Limb (tissue), 2 donors: ENCODE measurements at regions not wholly inside any gene's neighbourhood (a gene's known extent, or its start where the extent isn't known, plus 50 kb on each side); places are given as distances from the start of the nearest gene placed in this dataset.

Experiments used
- DNase-seq, 2 donors: peaks; one replicate each; pipeline ENCODE4 v3.0.0-alpha.2; 2016; ENCODE audit errors: extremely low spot score in 2 of 2

DNA sequence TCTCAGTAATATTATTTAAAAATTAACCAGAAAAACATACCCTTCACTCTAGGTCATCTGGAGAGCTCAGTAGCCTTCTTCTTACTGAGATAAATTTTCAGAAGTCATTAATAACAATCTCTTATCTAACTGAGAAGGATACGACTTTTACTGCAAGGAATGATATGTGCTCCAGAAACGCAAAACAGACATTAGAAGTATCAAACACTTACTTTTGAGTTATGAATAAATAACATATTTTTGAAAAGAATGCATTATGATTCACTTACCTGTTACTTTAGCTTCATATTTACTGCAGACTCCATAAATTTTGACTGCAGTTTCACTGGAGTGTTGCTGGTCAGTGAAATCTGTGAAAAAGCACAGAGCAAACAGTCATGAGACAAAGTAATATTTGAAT lies 668.7 kb upstream of the NRSN1 start:
- no peak for DNase-seq

GRCh38 chr6:23465912-23466311 lies 660.1 kb upstream of the NRSN1 start:
- no peak for DNase-seq

- no peak for DNase-seq
Measured at GRCh38 chr6:23477586-23477985, 648.4 kb upstream of the NRSN1 start.

GRCh38 chr6:23478312-23478711 lies 647.7 kb upstream of the NRSN1 start:
- DNase-seq = no peak

DNA sequence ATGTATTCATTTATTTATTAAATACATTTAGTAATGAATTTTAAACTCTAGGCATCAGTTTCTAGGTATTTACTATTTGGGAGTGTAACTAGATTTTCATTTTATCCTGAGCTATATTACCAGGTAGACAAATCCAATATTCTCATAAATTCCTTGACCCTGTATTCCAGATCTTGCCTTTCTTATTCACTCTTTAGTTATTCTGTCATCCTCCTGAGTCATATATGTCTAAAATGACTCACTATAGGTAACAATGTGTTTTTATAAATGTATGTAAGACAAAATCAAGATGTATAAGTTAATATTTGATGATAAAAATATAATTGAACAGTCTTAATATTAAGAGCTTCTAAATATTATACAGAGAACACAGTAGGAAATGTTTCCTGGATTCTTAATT lies 642.1 kb upstream of the NRSN1 start:
- no peak for DNase-seq

- no peak for DNase-seq
Measured at GRCh38 chr6:23494367-23494766, 631.6 kb upstream of the NRSN1 start.

DNA sequence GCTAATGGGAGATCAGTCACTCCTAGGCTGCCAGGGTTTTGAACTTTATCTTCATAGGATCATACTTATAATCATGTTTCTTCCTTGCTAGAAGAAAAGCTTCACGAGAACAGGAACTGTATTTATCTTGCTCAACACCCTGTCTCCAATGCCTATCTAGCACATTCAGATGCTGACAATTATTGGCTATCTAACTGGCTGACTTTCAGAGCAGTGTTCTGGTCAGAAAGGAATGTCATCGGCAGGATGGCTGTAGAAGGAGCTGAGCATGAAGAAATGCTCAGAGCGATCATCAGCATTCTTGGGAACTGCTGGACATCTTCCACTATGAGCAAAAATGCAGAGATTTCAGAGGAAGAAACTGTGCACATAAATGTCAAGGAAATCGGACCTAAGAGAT lies 628.0 kb upstream of the NRSN1 start:
- no peak for DNase-seq

- no peak for DNase-seq
Measured at GRCh38 chr6:23499549-23499948, 626.5 kb upstream of the NRSN1 start.

DNA sequence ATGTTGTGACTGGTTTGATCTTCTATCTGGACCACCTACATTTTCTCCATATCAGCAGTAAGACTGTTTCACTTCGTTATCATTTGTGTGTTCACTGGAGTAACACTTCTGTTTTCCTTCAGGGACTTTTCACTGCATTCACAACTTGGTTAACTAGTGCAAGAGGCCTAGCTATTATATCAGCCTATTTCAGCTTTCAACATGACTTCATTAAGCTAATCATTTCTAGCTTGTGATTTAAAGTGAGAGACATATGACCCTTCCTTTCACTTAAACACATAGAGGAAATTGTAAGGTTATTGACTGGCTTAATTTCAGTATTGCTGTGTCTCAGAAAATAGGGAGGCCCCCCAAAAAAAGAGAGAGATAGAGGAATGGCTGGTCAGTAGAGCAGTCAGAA lies 622.8 kb upstream of the NRSN1 start:
- no peak for DNase-seq

- DNase-seq = no peak
Measured at GRCh38 chr6:23505026-23505425, 621.0 kb upstream of the NRSN1 start.

- DNase-seq = no peak
Measured at GRCh38 chr6:23510778-23511510, 615.1 kb upstream of the NRSN1 start.

DNA sequence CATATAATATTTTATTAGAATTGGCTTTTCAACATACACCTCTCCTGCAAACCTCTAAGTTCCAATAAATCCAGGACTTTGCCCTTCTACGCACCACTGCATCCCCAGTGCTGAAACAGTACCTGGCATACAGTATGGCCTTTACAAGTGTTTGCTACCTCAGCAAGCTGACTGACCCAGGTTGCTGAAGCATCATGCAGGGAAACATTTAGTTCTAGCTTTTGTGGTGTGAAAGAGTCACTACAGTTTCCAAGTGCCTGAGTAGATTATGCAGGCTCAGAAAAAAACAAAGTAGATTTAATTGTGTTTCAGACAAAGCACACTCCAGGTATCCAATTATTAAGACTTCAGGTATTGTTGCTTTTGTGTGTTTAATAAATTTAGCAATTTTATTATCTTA lies 614.2 kb upstream of the NRSN1 start:
- no peak for DNase-seq

DNA sequence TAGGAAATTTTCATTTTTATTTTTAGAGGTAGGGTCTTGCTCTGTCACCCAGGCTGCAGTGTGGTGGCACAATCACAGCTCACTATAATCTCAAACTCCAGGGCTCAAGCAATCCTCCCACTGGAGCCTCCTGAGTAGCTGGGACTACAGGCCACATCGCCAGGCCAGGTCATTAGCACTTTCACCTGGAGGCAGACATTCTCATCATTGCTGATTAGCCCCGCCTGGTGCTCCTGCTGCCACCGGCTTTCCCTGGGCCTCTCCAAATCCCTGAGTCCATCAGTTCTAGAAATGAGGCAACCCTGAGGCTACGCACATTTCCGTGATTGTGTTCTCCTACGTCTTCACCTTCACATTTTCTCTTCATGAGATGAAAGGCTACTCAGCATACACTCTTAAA lies 607.7 kb upstream of the NRSN1 start:
- no peak for DNase-seq

DNA sequence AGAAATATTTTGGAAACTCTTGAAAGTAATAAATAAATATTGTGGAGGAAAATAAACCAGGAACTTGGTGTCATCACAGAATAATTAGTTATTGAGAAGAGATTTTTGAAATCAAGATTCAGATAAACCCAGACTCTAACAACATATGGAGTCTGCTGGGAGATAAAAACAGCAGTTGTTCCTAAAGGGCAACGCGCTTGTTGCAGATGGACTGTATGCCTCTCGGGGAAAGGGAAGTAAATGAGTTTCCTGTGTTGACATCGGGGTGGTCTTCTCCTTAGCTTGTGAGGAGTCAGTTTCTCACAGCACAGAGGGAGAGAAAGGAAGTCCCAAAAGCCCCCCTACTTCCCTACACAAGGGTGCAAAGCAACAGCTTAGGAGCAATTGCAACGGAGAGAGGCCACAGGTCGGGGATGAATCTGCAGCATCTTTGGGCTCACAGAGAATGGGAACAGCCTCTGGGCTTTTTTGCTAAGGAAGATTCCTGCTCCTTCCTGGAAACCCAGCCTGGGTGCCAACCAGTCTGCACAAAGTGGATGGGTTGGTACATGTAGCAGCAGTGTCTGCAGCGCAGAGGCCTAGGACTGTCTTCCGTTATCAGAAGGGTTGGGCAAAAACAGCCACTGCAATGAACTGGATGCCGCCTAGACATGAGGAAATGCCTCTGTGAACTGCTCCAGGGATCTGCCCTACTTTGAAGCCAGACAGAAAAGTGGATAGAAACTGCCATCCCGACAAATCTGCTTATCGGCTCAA lies 603.0 kb upstream of the NRSN1 start:
- no peak for DNase-seq

DNA sequence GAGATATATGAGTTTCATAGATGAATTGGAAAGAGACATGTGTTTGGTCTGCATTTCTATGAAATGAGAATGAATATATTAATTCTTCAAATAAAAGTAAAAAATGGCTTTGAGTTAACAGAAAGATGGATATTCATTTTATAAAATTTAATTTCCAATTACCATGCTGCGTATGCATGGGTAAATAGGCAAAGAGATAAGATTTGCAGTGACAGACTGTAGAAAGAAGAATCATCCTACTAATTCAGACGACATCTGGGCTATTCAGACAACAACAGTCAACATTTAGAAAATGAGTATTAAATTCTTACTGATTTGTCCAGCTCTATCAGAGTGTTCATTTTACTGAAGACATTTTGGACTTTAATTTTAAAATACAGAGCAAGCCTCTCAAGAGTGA lies 602.2 kb upstream of the NRSN1 start:
- DNase-seq = no peak

DNA sequence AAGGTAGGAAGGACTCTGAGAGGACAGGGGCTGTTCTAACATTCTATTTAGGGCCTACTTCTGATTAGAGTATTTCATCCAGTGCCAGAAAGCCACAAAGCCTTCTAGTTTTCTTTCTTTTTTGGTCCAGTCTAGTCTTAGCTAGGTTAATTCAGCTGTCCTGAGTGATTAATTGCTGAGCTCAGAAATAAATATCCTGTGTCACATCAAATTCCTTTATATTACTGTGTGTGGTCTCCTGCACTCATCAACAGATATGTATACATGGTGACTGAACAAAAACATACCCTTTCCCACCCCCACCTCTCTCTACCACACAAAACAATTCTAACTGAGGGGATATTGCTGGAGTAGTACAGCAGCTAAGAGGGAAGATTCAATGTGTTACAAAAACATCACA lies 601.5 kb upstream of the NRSN1 start:
- no peak for DNase-seq

- no peak for DNase-seq
Measured at GRCh38 chr6:23526526-23526925, 599.5 kb upstream of the NRSN1 start.

DNA sequence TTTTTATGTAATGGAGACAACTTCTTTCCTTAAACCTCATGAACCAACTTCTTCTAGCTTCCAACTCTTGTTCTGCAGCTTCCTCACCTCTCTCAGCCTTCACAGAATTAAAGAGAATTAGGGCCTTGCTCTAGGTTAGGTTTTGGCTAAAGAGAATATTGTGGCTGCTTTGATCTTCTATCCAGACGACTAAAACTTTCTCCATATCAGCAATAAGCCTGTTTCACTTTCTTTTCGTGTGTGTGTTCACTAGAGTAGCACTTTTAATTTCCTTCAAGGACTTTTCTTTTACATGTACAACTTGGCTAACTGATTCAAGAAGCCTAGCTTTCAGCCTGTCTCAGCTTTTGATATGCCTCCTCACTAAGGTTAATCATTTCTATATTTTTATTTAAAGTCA lies 596.1 kb upstream of the NRSN1 start:
- no peak for DNase-seq

DNA sequence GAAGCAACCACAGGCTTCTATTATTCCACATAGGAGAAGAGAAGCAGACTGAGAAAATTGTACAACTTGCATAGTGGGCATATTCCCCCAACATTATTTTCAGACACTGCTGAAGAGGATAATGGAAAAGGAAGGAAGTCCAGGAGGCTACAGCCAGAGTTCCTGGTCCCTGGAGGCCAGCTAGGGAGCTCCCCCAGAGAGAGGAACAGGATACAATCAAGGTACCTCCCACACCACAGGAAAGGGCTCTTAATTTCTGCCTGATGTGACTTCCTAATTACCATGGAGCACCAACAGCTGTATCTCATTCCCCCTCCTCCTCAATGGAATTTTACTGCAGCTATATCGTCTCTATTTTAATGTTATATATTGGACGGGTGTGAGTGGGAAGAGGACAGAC lies 594.3 kb upstream of the NRSN1 start:
- no peak for DNase-seq

DNA sequence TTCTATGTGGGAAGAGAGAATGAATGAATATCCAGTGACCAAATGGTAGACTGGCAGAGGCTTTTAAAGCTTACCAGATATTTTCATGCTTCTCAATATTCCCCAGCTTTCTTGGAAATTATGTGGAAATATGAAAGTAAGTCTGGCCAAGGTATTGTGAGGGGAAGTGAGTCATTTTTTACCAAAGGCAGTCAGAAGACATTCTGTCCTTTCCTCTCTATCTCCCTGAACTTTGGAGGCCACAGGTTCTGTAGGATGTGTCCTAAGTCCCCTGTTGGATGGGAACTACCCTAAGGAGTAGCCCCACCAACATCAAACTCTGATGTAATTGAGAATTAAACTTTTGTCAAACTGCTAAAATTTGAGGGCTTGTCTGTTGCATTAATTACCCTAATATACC lies 593.8 kb upstream of the NRSN1 start:
- no peak for DNase-seq

DNA sequence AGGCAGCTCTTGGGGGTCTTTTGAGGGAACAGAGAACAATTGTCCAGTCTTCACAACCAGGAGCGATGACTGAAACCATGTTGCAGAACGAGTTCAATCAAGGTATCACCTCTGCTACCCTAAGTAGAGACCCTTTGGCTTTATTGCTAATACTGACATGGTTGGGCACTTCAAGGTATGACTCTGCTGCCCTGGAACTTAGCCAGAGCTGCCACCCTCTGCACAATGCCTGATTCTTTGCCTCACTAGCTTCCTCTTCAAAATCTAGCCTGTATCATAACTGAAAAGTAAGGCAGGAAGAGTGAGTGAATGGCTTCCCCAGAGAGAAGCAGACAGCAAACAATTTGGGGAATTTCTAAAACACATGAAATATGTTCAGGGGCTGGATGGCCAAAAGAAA lies 592.7 kb upstream of the NRSN1 start:
- DNase-seq = no peak

GRCh38 chr6:23533944-23534343 lies 592.1 kb upstream of the NRSN1 start:
- DNase-seq = no peak

DNA sequence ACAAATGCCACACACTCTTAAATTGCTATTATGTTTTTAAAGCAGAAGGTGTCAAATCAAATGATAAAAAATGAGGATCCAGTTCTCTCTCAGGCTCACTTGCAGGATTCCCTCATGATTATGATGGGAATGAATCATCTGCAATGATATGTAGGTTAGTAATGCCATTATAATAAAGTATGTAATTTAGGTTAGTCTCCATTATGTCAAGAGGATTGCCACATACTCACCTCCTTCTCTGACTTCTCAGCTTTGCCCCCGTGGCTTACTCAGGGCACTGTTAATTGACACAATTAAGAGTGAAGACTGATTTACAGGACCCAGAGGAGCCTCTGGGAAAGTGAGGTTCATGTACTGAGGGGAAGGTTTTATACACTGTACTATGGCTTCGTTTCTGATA lies 591.7 kb upstream of the NRSN1 start:
- DNase-seq = no peak
